SH-SY5Y (cell line): ENCODE measurements at regions not wholly inside any gene's neighbourhood (a gene's known extent, or its start where the extent isn't known, plus 50 kb on each side); places are given as distances from the start of the nearest gene placed in this dataset.

Source experiments
- GATA2 ChIP-seq: IDR thresholded peaks from 2 replicates; pipeline ENCODE4 v1.6.1; 2011; ENCODE audit warnings: mild to moderate bottlenecking, low read depth, low read length
- GATA3 ChIP-seq: IDR thresholded peaks from 2 replicates; pipeline ENCODE4 v1.6.1; 2011; ENCODE audit warnings: low read depth, mild to moderate bottlenecking, low read length, moderate library complexity

GRCh38 chr9:74333384-74334032 is 163.6 kb upstream of the RORB start:
- TF ChIP-seq GATA2 (peak; percentile 72; the same call in 1 of the 2 replicates), GATA3 (peak; percentile 86)
